A673 (cell line): ENCODE measurements at regions not wholly inside any gene's neighbourhood (a gene's known extent, or its start where the extent isn't known, plus 50 kb on each side); places are given as distances from the start of the nearest gene placed in this dataset.
A peak's percentile ranks its signal among the peaks of the same experiment; 100 is the strongest.

ENCODE experiments used
- BruUV-seq: library from RNA; stranded (reverse); fragments of 400-500 nt; replicated peaks from 2 replicates; lab custom pipeline; 2021; lab: Mats Ljungman, UMichigan
- CTCF ChIA-PET: fragments of 300-600 bp; sonication (Branson Sonifier 250); formaldehyde crosslinking; loops from one replicate; lab custom pipeline; 2022; ENCODE audit warnings: antibody characterized with exemption; lab: Charles Lee
- POLR2A ChIA-PET: fragments of 300-600 bp; sonication (Branson Sonifier 250); formaldehyde crosslinking; loops from one replicate; lab custom pipeline; 2022; ENCODE audit warnings: antibody characterized with exemption; ENCODE audit not compliant: low non-redundant PET; lab: Charles Lee
- DNase-seq: peaks from one replicate; pipeline ENCODE4 v3.0.0-alpha.2; 2015; ENCODE audit warnings: low spot score
- H3K27ac ChIP-seq: fragments of 200-600 bp; sonication (generic); 2 replicates; pipeline ENCODE4 v1.5.1; 2016; ENCODE audit warnings: mixed run types, low read depth, mild to moderate bottlenecking, mixed read lengths, antibody characterized with exemption, low read length; ENCODE audit not compliant: poor library complexity, severe bottlenecking
- H3K27me3 ChIP-seq: fragments of 200-600 bp; sonication (generic); replicated peaks from 2 replicates; pipeline ENCODE4 v1.6.1; 2017; ENCODE audit warnings: mixed run types, low read depth, mild to moderate bottlenecking, mixed read lengths, antibody characterized with exemption, low read length; ENCODE audit not compliant: insufficient read depth, poor library complexity
- H3K36me3 ChIP-seq: fragments of 200-600 bp; sonication (generic); 2 replicates; pipeline ENCODE4 v1.6.1; 2016; ENCODE audit warnings: mixed run types, mild to moderate bottlenecking, mixed read lengths, antibody characterized with exemption, low read length; ENCODE audit not compliant: insufficient read depth, poor library complexity, severe bottlenecking
- H3K4me1 ChIP-seq: fragments of 200-600 bp; sonication (generic); 2 replicates; pipeline ENCODE4 v1.6.1; 2017; ENCODE audit warnings: mixed run types, mild to moderate bottlenecking, mixed read lengths, antibody characterized with exemption, low read length; ENCODE audit not compliant: insufficient read depth, poor library complexity, severe bottlenecking
- H3K4me3 ChIP-seq: fragments of 200-600 bp; sonication (generic); 2 replicates; pipeline ENCODE4 v1.5.1; 2016; ENCODE audit warnings: low read depth, mixed run types, mild to moderate bottlenecking, mixed read lengths, low read length; ENCODE audit not compliant: poor library complexity, severe bottlenecking
- H3K9me3 ChIP-seq: fragments of 200-600 bp; sonication (generic); 2 replicates; pipeline ENCODE4 v1.6.1; 2016; ENCODE audit warnings: mixed run types, low read depth, mild to moderate bottlenecking, mixed read lengths, antibody characterized with exemption, low read length; ENCODE audit not compliant: poor library complexity, severe bottlenecking
- CTCF ChIP-seq: fragments of 300-800, 200-600 bp; sonication (generic); conservative IDR thresholded peaks from 2 replicates; pipeline ENCODE4 v1.5.1; 2017; ENCODE audit warnings: low read depth, mild to moderate bottlenecking, antibody characterized with exemption, low read length, moderate library complexity, mixed read lengths
- EZH2 ChIP-seq: fragments of 200-600 bp; sonication (generic); IDR thresholded peaks from 2 replicates; pipeline ENCODE4 v1.6.1; 2017; ENCODE audit warnings: borderline replicate concordance, low read depth, mild to moderate bottlenecking, mixed read lengths, antibody characterized with exemption, low read length; ENCODE audit not compliant: poor library complexity, severe bottlenecking
- intact Hi-C: fragments of 100-400 bp; cut with micrococcal nuclease; formaldehyde crosslinking; loops from one replicate; pipeline ENCODE4 v1.10.0; 2022; ENCODE audit not compliant: unreplicated experiment

GRCh38 chr4:29307256-29307655 lies 1412.9 kb upstream of the PCDH7 start:
- H3K36me3 ChIP-seq, result no peaks in the 10 kb centered on the region
- BruUV-seq, result no TSS peak
- CTCF ChIA-PET, result no interaction called here
- no peak for DNase-seq
- H3K27ac ChIP-seq, result no peak overlapping the region
- TF ChIP-seq CTCF, result no peak
- no peak for TF ChIP-seq EZH2
- intact Hi-C loops, result no loop called here
- H3K9me3 ChIP-seq, result no peaks in the 10 kb centered on the region
- H3K4me3 ChIP-seq, result no peak overlapping the region
- H3K4me1 ChIP-seq, result peaks cover 6% of the 10 kb centered on the region
- POLR2A ChIA-PET, result no interaction called here
- no peaks in the 10 kb centered on the region for H3K27me3 ChIP-seq

GRCh38 chr4:29307755-29308154 lies 1412.4 kb upstream of the PCDH7 start:
- CTCF ChIA-PET, result no interaction called here
- Histone ChIP-seq H3K27ac (no peak overlapping the region), H3K4me1 (peaks cover 6% of the 10 kb centered on the region), H3K27me3 (no peaks in the 10 kb centered on the region), H3K9me3 (no peaks in the 10 kb centered on the region), H3K36me3 (no peaks in the 10 kb centered on the region), H3K4me3 (no peak overlapping the region)
- no peak for DNase-seq
- intact Hi-C loops, result no loop called here
- TF ChIP-seq CTCF (no peak), EZH2 (no peak)
- no TSS peak for BruUV-seq
- POLR2A ChIA-PET, result no interaction called here

- peak; percentile 18 for DNase-seq
- Histone ChIP-seq H3K9me3 (no peaks in the 10 kb centered on the region), H3K4me3 (no peak overlapping the region), H3K27me3 (no peaks in the 10 kb centered on the region), H3K27ac (no peak overlapping the region), H3K4me1 (peaks cover 6% of the 10 kb centered on the region), H3K36me3 (no peaks in the 10 kb centered on the region)
- CTCF ChIA-PET, result no interaction called here
- TF ChIP-seq CTCF, result no peak
- TF ChIP-seq EZH2, result no peak
- POLR2A ChIA-PET, result no interaction called here
- BruUV-seq, result no TSS peak
- intact Hi-C loops, result no loop called here
These were observed 1411.1 kb upstream of the PCDH7 start for GRCh38 chr4:29309050-29309449.
